ENCODE measurements at regions not wholly inside any gene's neighbourhood (a gene's known extent, or its start where the extent isn't known, plus 50 kb on each side); places are given as distances from the start of the nearest gene placed in this dataset.

DNA sequence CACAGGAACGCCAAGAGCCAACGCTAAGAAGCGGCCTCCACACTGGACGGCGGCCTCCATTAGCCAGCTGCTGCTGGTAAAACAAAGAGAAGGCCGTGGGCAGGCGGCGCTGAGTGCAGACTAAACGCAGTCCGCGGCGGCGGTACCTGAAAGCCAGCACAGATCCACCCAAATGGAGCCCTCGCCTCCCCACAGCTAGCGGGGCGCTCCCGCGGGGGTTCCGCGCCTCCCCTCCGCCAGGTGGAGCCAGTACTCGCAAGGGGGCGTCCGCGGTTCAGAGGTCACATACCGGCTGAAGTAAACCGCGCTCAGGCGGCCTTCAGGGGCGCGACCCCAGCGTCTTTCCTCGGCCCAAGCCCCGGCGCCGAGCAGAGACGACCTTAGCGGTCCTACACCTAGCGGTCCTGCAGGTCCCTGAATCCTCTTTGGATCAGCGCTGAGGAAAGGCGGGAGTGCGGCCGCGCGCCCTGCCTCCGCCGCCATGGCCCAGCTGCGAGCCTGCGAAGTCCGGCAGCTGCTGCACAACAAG lies 293.1 kb upstream of the ERBB4 start:
- TF ChIP-seq, protein P1, sequence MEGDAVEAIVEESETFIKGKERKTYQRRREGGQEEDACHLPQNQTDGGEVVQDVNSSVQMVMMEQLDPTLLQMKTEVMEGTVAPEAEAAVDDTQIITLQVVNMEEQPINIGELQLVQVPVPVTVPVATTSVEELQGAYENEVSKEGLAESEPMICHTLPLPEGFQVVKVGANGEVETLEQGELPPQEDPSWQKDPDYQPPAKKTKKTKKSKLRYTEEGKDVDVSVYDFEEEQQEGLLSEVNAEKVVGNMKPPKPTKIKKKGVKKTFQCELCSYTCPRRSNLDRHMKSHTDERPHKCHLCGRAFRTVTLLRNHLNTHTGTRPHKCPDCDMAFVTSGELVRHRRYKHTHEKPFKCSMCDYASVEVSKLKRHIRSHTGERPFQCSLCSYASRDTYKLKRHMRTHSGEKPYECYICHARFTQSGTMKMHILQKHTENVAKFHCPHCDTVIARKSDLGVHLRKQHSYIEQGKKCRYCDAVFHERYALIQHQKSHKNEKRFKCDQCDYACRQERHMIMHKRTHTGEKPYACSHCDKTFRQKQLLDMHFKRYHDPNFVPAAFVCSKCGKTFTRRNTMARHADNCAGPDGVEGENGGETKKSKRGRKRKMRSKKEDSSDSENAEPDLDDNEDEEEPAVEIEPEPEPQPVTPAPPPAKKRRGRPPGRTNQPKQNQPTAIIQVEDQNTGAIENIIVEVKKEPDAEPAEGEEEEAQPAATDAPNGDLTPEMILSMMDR (IDR thresholded peaks at IDR 0.05): no peak
- no peak for TF ChIP-seq POLR2A (IDR thresholded peaks at IDR 0.05)

Data from prostate gland (tissue), 2 donors.